ENCODE measurements at regions not wholly inside any gene's neighbourhood (a gene's known extent, or its start where the extent isn't known, plus 50 kb on each side); places are given as distances from the start of the nearest gene placed in this dataset.
"Not testable (repeated sequence)": the region's sequence is repeated elsewhere in the genome, so short reads cannot be mapped to it uniquely, and the experiment has no call there.

DNA sequence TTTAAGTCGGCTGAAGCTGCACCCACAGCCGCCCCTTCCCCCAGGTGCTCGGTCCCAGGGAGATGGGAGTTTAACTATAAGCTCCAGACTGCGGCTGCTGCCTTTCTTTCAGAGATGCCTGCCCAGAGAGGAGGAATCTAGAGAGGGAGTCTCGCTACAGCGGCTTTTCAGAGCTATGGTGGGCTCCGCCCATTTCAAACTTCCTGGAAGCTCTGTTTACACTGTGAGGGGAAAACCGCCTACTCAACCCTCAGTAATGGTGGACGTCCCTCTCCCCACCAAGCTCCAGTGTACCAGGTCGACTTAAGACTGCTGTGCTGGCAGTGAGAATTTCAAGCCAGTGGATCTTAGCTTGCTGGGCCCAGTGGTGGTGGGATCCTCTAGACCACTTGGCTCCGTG lies 135.4 kb downstream of the CXCL12 start:
- TF ChIP-seq, protein P1, sequence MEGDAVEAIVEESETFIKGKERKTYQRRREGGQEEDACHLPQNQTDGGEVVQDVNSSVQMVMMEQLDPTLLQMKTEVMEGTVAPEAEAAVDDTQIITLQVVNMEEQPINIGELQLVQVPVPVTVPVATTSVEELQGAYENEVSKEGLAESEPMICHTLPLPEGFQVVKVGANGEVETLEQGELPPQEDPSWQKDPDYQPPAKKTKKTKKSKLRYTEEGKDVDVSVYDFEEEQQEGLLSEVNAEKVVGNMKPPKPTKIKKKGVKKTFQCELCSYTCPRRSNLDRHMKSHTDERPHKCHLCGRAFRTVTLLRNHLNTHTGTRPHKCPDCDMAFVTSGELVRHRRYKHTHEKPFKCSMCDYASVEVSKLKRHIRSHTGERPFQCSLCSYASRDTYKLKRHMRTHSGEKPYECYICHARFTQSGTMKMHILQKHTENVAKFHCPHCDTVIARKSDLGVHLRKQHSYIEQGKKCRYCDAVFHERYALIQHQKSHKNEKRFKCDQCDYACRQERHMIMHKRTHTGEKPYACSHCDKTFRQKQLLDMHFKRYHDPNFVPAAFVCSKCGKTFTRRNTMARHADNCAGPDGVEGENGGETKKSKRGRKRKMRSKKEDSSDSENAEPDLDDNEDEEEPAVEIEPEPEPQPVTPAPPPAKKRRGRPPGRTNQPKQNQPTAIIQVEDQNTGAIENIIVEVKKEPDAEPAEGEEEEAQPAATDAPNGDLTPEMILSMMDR (IDR thresholded peaks at IDR 0.05; ENCODE audit: low read length, missing control alignments): no peak
- DNase-seq (ENCODE audit: low read depth): no peak
- no peak overlapping the region for H3K4me3 ChIP-seq (replicated peaks; ENCODE audit: low read depth, low read length)

DNA sequence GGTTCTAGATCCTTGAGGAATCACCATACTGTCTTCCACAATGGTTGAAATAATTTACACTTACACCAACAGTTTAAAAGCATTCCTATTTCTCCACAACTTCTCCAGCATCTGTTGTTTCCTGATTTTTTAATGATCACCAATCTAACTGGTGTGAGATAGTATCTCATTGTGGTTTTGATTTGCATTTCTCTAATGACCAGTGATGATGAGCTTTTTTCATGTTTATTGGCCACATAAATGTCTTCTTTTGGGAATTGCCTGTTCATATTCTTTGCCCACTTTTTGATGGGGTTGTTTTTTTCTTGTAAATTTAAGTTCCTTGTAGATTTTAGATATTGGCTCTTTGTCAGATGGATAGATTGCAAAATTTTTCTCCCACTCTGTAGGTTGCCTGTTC lies 138.2 kb downstream of the CXCL12 start:
- DNase-seq (ENCODE audit: low read depth); H3K4me3 ChIP-seq (replicated peaks; ENCODE audit: low read depth, low read length): not testable (repeated sequence)

DNA sequence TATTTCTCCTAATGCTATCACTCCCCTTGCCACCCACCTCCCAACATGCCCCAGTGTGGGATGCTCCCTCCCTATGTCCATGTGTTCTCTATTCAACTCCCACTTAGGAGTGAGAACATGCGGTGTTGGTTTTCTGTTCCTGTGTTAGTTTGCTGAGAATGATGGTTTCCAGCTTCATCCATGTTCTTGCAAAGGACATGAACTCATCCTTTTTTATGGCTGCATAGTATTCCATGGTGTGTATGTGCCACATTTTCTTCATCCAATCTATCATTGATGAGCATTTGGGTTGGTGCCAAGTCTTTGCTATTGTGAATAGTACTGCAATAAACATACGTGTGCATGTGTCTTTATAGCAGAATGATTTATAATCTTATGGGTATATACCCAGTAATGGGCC lies 138.6 kb downstream of the CXCL12 start:
- DNase-seq (ENCODE audit: low read depth); H3K4me3 ChIP-seq (replicated peaks; ENCODE audit: low read depth, low read length): not testable (repeated sequence)

DNA sequence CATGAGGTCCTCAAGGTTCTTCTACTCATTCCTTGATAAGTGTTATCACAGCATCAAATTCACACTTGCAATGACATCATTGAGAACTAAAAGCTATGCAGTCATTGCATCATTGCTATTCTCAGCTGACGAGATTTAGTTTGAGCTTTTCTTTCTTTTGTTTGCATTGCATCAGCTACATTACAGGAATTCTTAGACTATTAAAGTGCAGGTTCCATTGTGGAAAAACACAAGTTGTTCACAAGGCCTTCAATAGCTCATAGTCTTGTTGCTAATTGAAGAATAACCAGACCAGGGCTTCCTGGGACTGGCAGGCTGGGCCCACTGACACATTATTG lies 139.3 kb downstream of the CXCL12 start:
- no peak overlapping the region for H3K4me3 ChIP-seq (replicated peaks; ENCODE audit: low read depth, low read length)
- TF ChIP-seq, protein P1 (IDR thresholded peaks at IDR 0.05; ENCODE audit: low read length, missing control alignments): no peak
- DNase-seq (ENCODE audit: low read depth): peak; percentile 75

DNA sequence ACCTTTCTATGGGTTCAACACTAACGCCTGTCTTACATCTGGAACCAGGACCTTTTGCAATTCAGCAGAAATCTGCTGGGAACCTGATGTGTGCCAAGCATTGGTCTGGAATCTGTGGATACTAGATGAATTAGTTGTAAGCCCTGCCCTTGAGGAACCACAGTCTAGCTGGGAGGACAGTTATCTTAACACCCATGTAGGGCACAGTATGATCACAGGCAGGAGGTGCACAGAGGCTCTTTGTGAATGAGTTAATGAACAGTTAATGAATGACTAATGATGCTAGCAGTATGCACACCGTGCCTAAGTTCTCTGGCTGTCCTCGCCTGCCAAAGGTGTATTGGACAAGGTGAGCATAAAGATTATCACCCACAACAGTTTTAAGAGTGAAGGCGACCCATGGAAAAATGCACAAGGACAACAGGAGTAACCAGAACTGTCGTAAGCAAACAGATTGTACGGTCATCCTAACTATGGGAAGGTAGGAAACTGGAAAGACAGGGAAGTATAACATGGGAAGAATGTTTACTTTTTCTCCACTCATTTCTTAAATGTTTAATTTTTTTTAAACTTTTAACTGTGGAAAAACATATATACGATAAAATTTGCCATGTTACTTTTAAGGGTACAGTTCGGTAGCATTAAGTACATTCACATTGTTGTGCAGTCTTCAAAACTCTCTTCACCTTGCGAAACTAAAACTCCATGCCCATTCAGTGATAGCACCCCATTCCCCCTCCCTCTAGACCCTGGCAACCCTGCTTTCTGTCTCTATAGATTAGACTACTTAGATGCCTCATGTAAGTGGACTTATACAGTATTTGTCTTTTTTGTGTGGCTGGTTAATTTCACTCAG lies 139.9 kb downstream of the CXCL12 start:
- TF ChIP-seq, protein P1 (IDR thresholded peaks at IDR 0.05; ENCODE audit: low read length, missing control alignments): no peak
- H3K4me3 ChIP-seq (replicated peaks; ENCODE audit: low read depth, low read length): no peak overlapping the region
- no peak for DNase-seq (ENCODE audit: low read depth)

DNA sequence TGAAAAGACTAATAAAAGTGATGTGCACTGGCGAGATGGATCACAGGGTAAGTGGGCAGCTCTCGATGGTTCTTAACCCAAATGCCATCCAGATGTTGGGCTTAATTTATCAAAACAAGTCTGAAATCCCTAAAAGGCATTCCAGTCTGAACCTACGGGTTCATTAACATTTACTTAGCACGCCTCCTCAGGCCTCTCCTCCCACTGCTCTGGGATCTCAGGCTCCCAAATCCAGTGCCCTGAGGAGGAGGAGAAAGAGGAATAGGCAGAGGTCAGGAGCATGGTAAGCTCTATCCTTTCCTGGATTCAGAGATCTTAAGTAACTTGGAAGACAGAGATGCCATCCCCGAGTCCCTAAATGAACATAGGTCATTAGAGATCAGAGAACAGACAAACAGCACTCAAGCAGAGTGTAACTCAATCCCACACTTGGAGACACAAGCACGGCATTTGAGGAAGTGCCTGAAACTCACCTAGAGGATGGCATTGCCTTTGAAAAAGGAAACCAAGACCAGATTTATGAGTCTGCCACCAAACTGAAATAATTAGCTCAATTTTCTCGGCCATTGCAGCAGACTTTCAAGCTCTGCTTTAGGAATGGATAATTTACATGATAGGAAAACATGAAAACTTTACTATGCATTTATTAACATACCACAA lies 140.9 kb downstream of the CXCL12 start:
- H3K4me3 ChIP-seq (replicated peaks; ENCODE audit: low read depth, low read length): no peak overlapping the region
- TF ChIP-seq, protein P1 (IDR thresholded peaks at IDR 0.05; ENCODE audit: low read length, missing control alignments): no peak
- DNase-seq (ENCODE audit: low read depth): no peak

DNA sequence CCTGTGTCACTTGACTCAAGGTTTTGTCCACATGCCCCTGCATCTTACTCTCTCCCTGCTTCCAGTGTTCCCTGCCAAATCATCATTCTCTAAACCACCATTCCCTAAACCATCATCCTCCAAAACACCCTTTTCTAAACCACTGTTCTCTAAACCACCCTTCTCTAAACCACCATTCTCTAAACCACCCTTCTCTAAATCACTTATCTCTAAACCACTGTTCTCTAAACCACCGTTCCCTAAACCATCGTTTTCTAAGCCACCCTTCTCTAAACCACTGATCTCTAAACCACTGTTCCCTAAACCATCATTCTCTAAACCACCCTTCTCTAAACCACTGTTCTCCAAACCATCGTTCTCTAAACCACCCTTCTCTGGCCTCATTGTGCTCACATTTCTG lies 142.1 kb downstream of the CXCL12 start:
- TF ChIP-seq, protein P1 (IDR thresholded peaks at IDR 0.05; ENCODE audit: low read length, missing control alignments): no peak
- DNase-seq (ENCODE audit: low read depth): no peak
- no peak overlapping the region for H3K4me3 ChIP-seq (replicated peaks; ENCODE audit: low read depth, low read length)

DNA sequence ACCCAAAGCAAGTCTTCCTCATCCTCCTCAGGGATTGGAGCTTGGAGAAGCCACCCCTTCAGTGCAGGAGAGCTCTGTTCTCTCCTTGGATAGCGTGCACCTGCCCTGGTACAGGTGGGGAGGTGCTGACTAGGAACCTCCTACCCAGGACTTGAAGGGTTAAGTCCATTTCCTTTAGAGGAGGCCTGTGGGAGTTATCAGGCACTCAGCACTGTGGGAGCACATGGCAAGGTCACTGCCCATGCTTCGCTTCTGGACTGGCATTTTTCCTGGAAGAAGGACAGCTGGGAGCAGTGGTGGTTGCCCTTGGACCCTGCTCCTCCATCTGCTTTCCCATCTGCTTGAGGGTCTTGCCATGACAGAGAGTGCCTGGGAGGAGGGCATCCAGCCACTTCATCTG lies 142.8 kb downstream of the CXCL12 start:
- no peak overlapping the region for H3K4me3 ChIP-seq (replicated peaks; ENCODE audit: low read depth, low read length)
- TF ChIP-seq, protein P1 (IDR thresholded peaks at IDR 0.05; ENCODE audit: low read length, missing control alignments): no peak
- DNase-seq (ENCODE audit: low read depth): no peak

Data from fibroblast of pulmonary artery (primary cell).